ENCODE measurements at regions not wholly inside any gene's neighbourhood (a gene's known extent, or its start where the extent isn't known, plus 50 kb on each side); places are given as distances from the start of the nearest gene placed in this dataset.

- TF ChIP-seq CTCF (IDR thresholded peaks at IDR 0.05; ENCODE audit: borderline replicate concordance, extremely low read depth, low read length, poor library complexity, severe bottlenecking), result no peak
- TF ChIP-seq EZH2 (IDR thresholded peaks at IDR 0.05; ENCODE audit: borderline replicate concordance, low read depth, low read length, severe bottlenecking), result no peak
Observed at GRCh38 chr2:217705461-217705860, 297.3 kb downstream of the TNS1 start.
